Epithelial cell of esophagus (primary cell): ENCODE measurements at regions not wholly inside any gene's neighbourhood (a gene's known extent, or its start where the extent isn't known, plus 50 kb on each side); places are given as distances from the start of the nearest gene placed in this dataset.
"Not testable (repeated sequence)": the region's sequence is repeated elsewhere in the genome, so short reads cannot be mapped to it uniquely, and the experiment has no call there.

Experiments
- DNase-seq: peaks from one replicate; pipeline ENCODE4 v3.0.0; 2010; ENCODE audit warnings: low read depth
- H3K4me3 ChIP-seq: 2 replicates; pipeline ENCODE4 v1.5.1; 2011; ENCODE audit warnings: mild to moderate bottlenecking, low read length, control low read depth
- TF ChIP-seq, protein P1 (sequence below): IDR thresholded peaks from 2 replicates; pipeline ENCODE4 v1.5.1; 2011; ENCODE audit warnings: low read depth, mild to moderate bottlenecking, low read length, control low read depth, inconsistent platforms; ENCODE audit not compliant: insufficient read depth; ENCODE audit errors: missing control alignments

DNA sequence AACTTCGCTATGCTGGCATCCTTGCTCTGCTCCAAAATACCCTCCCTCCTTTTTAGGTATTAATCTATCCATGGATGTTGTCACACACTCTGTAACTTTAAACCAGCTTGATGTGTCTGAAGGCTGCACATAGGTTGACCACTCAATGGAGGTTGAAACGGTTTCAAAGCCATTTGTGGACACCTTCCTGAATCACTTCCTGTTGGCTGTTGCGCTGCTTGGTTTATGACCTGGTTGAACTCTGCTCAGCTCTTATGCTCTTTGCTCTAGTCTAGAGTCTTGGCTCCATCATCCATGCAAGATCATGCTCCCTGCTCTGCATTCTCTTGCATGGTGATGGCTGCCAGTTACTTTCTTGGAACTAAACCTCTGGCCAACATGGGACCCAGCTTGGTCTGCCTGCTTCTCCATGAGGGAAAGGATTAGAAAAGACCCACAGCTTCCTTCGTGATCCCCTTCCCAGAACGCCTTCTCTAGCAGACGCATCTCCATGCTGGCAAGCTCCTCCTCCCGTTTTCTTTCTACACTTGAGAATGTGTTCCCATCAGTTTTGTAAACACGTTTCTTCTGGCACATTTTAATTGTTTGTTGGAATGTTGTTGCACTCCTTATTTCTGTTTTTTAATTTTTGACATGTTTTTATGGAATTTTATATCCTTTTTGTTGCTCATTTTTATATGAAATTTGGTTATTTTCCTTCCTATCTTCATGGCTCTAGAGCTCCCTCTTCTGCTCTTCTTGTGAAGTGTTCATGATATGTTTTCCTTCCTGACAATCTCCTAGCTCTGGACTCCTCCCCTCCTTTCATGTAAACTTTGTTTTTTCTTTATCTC lies 149.8 kb downstream of the XPNPEP1 start:
- TF ChIP-seq, protein P1, sequence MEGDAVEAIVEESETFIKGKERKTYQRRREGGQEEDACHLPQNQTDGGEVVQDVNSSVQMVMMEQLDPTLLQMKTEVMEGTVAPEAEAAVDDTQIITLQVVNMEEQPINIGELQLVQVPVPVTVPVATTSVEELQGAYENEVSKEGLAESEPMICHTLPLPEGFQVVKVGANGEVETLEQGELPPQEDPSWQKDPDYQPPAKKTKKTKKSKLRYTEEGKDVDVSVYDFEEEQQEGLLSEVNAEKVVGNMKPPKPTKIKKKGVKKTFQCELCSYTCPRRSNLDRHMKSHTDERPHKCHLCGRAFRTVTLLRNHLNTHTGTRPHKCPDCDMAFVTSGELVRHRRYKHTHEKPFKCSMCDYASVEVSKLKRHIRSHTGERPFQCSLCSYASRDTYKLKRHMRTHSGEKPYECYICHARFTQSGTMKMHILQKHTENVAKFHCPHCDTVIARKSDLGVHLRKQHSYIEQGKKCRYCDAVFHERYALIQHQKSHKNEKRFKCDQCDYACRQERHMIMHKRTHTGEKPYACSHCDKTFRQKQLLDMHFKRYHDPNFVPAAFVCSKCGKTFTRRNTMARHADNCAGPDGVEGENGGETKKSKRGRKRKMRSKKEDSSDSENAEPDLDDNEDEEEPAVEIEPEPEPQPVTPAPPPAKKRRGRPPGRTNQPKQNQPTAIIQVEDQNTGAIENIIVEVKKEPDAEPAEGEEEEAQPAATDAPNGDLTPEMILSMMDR: peak; percentile 59
- peak; percentile 45 for DNase-seq
- no peak overlapping the region for H3K4me3 ChIP-seq

DNA sequence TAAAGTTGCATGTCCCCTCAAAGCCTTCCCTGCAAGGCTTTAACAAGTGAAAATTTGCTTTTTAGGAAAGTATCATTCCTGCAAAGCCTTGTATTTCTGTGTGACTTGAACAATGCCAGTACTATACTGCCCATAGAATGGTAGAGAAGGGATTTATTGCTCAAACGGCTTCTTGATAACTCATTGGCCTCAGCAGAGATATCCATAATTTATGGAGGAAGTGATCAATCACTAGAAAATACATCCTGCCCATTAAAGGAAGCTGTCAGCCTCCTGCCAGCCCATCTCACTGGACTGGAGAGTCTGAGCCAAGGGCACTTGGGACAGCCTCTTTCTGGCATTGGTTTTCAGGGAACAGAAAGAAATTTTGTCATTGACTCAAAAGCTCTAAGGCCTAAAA lies 152.6 kb downstream of the XPNPEP1 start:
- TF ChIP-seq, protein P1: no peak
- H3K4me3 ChIP-seq: no peak overlapping the region
- DNase-seq: no peak

DNA sequence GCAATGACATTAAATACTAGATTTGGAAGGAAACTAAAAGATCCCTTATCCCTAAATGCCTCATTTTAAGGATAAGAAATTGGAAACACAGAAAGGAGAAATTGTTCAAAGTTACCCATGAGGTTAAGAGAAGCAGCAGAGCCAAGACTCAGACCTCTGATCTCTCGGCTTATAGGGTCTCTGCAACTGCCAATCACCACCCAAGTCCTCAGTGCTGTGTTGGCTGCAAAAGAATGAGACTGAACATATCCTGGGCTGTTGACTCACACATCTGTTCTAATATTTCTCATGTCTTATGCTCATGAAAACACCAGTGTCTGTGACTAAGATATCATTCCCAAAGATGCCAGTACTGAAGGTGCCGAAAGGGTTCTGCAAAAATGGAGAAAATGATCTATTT lies 153.3 kb downstream of the XPNPEP1 start:
- no peak overlapping the region for H3K4me3 ChIP-seq
- DNase-seq: no peak
- TF ChIP-seq, protein P1: no peak

DNA sequence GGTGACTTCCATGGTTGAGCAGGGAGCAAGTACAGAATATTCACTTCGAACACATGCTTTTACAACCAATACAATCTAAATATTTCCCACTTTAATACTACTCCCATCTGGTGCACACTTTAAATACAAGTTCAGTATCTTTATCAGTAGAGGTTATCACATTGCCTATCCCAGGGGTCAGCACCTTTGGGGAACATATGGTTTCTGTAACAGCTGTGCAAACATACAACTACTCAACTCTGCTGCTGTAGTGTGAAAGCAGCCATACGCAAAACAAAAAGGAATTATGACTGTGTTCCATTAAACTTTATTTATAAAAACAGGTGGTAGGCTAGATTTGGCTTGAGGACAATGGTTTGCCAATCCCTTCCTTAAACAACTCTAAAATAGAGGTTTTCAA lies 157.5 kb downstream of the XPNPEP1 start:
- no peak for DNase-seq
- no peak overlapping the region for H3K4me3 ChIP-seq
- TF ChIP-seq, protein P1: no peak

DNA sequence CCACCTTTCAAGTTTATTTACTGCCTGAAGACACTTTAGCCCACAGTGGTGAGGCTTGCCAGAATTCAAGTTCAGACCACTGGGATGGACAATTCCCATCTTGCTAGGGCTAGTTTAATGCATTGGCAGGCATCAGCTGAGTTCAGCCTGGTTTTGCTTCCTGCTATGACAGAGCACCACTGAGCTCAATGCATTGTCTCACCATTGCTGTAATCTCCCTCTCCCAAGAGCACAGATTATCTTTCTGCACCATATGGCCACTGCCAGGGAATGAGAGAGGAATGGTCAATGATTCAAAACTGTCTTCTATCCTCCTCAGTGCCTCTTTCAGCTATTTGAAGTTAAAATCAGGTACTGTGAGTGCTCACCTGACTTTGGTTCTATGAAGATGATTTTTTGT lies 160.8 kb downstream of the XPNPEP1 start:
- TF ChIP-seq, protein P1: no peak
- no peak for DNase-seq
- no peak overlapping the region for H3K4me3 ChIP-seq

DNA sequence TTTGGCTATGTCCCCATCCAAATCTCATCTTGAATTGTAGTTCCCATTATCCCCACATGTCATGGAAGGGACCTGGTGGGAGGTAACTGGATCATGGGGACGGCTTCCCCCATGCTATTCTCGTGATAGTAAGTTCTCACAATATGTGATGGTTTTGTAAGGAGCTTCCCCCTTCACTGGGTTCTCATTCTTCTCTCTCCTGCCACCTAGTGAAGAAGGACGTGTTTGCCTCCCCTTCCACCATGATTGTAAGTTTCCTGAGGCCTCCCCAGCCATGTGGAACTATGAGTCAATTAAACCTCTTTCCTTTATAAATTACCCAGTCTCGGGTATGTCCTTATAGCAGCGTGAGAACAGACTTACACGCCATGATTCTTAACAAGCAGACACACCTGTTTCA lies 165.6 kb downstream of the XPNPEP1 start:
- not testable (repeated sequence) for H3K4me3 ChIP-seq
- DNase-seq: peak; percentile 12

DNA sequence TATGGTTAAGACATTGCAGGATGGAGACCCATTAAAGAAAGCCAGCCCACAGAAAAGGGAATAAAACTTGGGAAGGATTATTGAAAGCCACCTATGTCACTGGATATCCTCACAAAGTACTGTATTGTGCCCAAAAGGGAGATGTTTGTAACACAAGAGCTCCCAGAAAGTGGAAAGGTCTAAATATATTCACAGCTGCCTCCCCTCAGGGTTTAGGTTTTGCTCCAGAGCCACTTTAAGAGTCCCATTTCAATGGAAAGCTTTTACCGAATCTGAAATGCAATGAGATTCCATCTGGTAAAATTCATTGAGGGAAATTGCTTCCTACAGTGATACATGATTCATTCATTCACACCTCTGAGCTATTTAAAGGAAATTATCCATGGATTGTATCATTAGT lies 176.4 kb downstream of the XPNPEP1 start:
- DNase-seq: no peak
- TF ChIP-seq, protein P1: no peak

More for the DNA sequence above, 176.4 kb downstream of the XPNPEP1 start:
- H3K4me3 ChIP-seq: no peak overlapping the region
